Mesendoderm (in vitro differentiated cells): ENCODE measurements at regions not wholly inside any gene's neighbourhood (a gene's known extent, or its start where the extent isn't known, plus 50 kb on each side); places are given as distances from the start of the nearest gene placed in this dataset.

Source experiments
- DNase-seq: peaks from one replicate; pipeline ENCODE4 v3.0.0; 2013
- H2AK5ac ChIP-seq: 2 replicates; pipeline ENCODE4 v1.6.1; 2013; ENCODE audit warnings: low read length, inconsistent platforms
- H2BK120ac ChIP-seq: 2 replicates; pipeline ENCODE4 v1.6.1; 2013; ENCODE audit warnings: low read depth, mild to moderate bottlenecking, low read length, moderate library complexity, mixed read lengths
- H2BK15ac ChIP-seq: replicated peaks from 2 replicates; pipeline ENCODE4 v1.6.1; 2013; ENCODE audit warnings: low read depth, mild to moderate bottlenecking, moderate library complexity
- H2BK5ac ChIP-seq: 2 replicates; pipeline ENCODE4 v1.6.1; 2013; ENCODE audit warnings: low read length, inconsistent platforms
- H3K18ac ChIP-seq: 2 replicates; pipeline ENCODE4 v1.6.1; 2013; ENCODE audit warnings: mild to moderate bottlenecking, low read length, mixed read lengths
- H3K23ac ChIP-seq: one replicate; pipeline ENCODE4 v1.6.1; 2013; ENCODE audit warnings: low read length
- H3K27ac ChIP-seq: 2 replicates; pipeline ENCODE4 v1.5.1; 2013; ENCODE audit warnings: low read depth, mild to moderate bottlenecking, inconsistent platforms, low read length, moderate library complexity
- H3K27me3 ChIP-seq: 2 replicates; pipeline ENCODE4 v1.6.1; 2013; ENCODE audit warnings: low read length, control low read depth, mild to moderate bottlenecking, inconsistent platforms; ENCODE audit not compliant: insufficient read depth, poor library complexity
- H3K36me3 ChIP-seq: 2 replicates; pipeline ENCODE4 v1.6.1; 2013; ENCODE audit warnings: low read length, inconsistent platforms; ENCODE audit not compliant: control insufficient read depth, insufficient read depth
- H3K4ac ChIP-seq: one replicate; pipeline ENCODE4 v1.6.1; 2013; ENCODE audit warnings: low read depth, mild to moderate bottlenecking, low read length, moderate library complexity
- H3K4me1 ChIP-seq: 2 replicates; pipeline ENCODE4 v1.6.1; 2013; ENCODE audit warnings: low read depth, low read length, inconsistent platforms; ENCODE audit not compliant: control insufficient read depth
- H3K4me2 ChIP-seq: 2 replicates; pipeline ENCODE4 v1.6.1; 2013; ENCODE audit warnings: low read length
- H3K4me3 ChIP-seq: 2 replicates; pipeline ENCODE4 v1.5.1; 2013; ENCODE audit warnings: mild to moderate bottlenecking, low read length
- H3K56ac ChIP-seq: one replicate; pipeline ENCODE4 v1.6.1; 2013; ENCODE audit warnings: low read length
- H3K79me1 ChIP-seq: 2 replicates; pipeline ENCODE4 v1.6.1; 2013; ENCODE audit warnings: low read length, inconsistent platforms
- H3K79me2 ChIP-seq: 2 replicates; pipeline ENCODE4 v1.6.1; 2013; ENCODE audit warnings: mild to moderate bottlenecking, low read length; ENCODE audit not compliant: control insufficient read depth, insufficient read depth
- H3K9ac ChIP-seq: 2 replicates; pipeline ENCODE4 v1.6.1; 2013; ENCODE audit warnings: low read length, inconsistent platforms
- H4K5ac ChIP-seq: one replicate; pipeline ENCODE4 v1.6.1; 2013; ENCODE audit warnings: low read length
- H4K8ac ChIP-seq: one replicate; pipeline ENCODE4 v1.6.1; 2013; ENCODE audit warnings: low read depth, mild to moderate bottlenecking, control low read depth, low read length, moderate library complexity
- WGBS: extraction: QIAGEN DNeasy Blood & Tissue Kit; methylation state at CpG from one replicate; pipeline ENCODE4 v1.1.7; 2013; ENCODE audit warnings: low lambda C conversion rate, missing lambda C conversion rate; ENCODE audit not compliant: insufficient coverage; ENCODE audit errors: extremely low coverage; 5-methylcytosine and 5-hydroxymethylcytosine counted together

- no peak for DNase-seq
- H3K4me3 ChIP-seq = no peak overlapping the region
- no peak overlapping the region for H3K4ac ChIP-seq
- no peak overlapping the region for H2BK120ac ChIP-seq
- H3K4me2 ChIP-seq = no peak overlapping the region
- no peak overlapping the region for H3K27ac ChIP-seq
- H3K4me1 ChIP-seq = no peaks in the 10 kb centered on the region
- no peak overlapping the region for H3K9ac ChIP-seq
- no peaks in the 10 kb centered on the region for H3K27me3 ChIP-seq
- no peaks in the 10 kb centered on the region for H3K79me2 ChIP-seq
- no peak overlapping the region for H3K56ac ChIP-seq
- H4K5ac ChIP-seq = no peak overlapping the region
- no peak overlapping the region for H4K8ac ChIP-seq
- no peak overlapping the region for H2BK15ac ChIP-seq
- no peaks in the 10 kb centered on the region for H3K36me3 ChIP-seq
- WGBS = no CpG with 5 or more reads among the region's 3 CpGs
- no peaks in the 10 kb centered on the region for H3K79me1 ChIP-seq
- no peak overlapping the region for H3K23ac ChIP-seq
- H2AK5ac ChIP-seq = no peak overlapping the region
- no peak overlapping the region for H3K18ac ChIP-seq
- H2BK5ac ChIP-seq = no peak overlapping the region
Observed at GRCh38 chr10:44317856-44318255, 67.0 kb downstream of the CXCL12 start.

DNA sequence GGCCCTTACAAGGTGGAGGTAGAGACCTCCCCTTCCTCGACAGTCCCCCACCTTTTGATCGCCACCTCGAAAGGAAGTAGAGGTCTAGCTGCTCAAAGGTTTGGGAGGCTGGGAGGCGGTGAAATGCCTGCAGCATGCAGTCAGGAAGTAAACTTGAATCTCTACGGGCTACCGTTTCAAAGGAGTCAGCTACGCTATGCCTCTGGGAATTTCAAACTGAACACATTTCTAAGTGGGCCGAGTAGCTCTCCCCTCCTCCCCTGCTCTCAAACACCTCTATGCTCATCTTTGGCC is 68.0 kb downstream of the CXCL12 start:
- no peak overlapping the region for H3K27ac ChIP-seq
- no peaks in the 10 kb centered on the region for H3K79me2 ChIP-seq
- H4K5ac ChIP-seq = no peak overlapping the region
- no peak overlapping the region for H2BK15ac ChIP-seq
- H3K36me3 ChIP-seq = no peaks in the 10 kb centered on the region
- no peak overlapping the region for H3K56ac ChIP-seq
- H2BK120ac ChIP-seq = no peak overlapping the region
- no peaks in the 10 kb centered on the region for H3K79me1 ChIP-seq
- no peak overlapping the region for H3K18ac ChIP-seq
- no peak overlapping the region for H4K8ac ChIP-seq
- H3K4ac ChIP-seq = no peak overlapping the region
- no peak overlapping the region for H3K4me2 ChIP-seq
- no peak overlapping the region for H2BK5ac ChIP-seq
- DNase-seq = no peak
- H3K9ac ChIP-seq = no peak overlapping the region
- H3K4me1 ChIP-seq = no peaks in the 10 kb centered on the region
- no peak overlapping the region for H3K23ac ChIP-seq
- no peak overlapping the region for H2AK5ac ChIP-seq
- no CpG with 5 or more reads among the region's 8 CpGs for WGBS
- H3K27me3 ChIP-seq = no peaks in the 10 kb centered on the region
- H3K4me3 ChIP-seq = no peak overlapping the region

DNA sequence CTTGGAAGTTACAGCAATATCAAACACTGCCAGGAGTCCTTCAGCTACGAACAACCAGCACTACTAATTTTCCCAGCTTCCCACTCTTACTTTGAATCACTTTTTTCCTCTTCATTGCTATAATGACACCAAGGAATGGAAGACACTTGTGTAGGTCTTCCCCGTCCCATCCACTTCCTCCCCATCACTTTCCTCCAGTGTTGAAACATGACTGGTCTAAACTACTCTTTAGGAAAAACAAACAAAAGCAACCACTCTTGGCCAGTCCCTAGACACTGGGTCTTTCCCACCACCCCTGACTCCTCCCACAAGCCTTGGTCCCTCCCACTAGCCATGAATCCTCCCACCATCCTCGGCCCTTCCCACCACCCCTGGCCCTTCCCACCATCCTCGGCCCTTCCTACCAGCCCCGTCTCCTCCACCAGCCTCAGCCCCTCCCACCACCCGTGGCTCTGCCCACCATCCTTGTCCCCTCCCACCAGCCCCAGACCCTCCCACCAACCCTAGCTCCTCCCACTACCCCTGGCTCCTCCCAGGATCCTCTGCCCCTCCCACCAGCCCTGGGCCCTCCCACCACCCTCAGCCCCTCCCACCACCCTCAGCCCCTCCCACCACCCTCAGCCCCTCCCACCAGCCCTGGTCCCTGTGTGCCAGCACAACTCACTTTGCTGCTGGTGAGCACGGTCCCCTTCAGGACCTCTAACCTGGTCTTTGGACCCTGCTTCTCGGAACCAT is 68.5 kb downstream of the CXCL12 start:
- Histone ChIP-seq H2BK5ac (no peak overlapping the region), H3K36me3 (no peaks in the 10 kb centered on the region), H3K4me2 (no peak overlapping the region), H3K4me3 (no peak overlapping the region), H4K5ac (no peak overlapping the region), H3K27ac (no peak overlapping the region), H3K4me1 (no peaks in the 10 kb centered on the region), H3K23ac (no peak overlapping the region), H3K18ac (no peak overlapping the region), H3K79me2 (no peaks in the 10 kb centered on the region), H3K56ac (no peak overlapping the region), H3K9ac (no peak overlapping the region), H3K27me3 (no peaks in the 10 kb centered on the region), H2AK5ac (no peak overlapping the region), H3K4ac (no peak overlapping the region), H2BK15ac (no peak overlapping the region), H3K79me1 (no peaks in the 10 kb centered on the region), H2BK120ac (no peak overlapping the region), H4K8ac (no peak overlapping the region)
- DNase-seq = peak; percentile 77
- WGBS = no CpG with 5 or more reads among the region's 8 CpGs

GRCh38 chr10:44314802-44315460 is 70.0 kb downstream of the CXCL12 start:
- Histone ChIP-seq H3K4me3 (no peak overlapping the region), H3K79me1 (no peaks in the 10 kb centered on the region), H3K4me2 (no peak overlapping the region), H3K23ac (no peak overlapping the region), H3K79me2 (no peaks in the 10 kb centered on the region), H2AK5ac (no peak overlapping the region), H3K4ac (no peak overlapping the region), H2BK15ac (no peak overlapping the region), H3K56ac (no peak overlapping the region), H2BK120ac (no peak overlapping the region), H2BK5ac (no peak overlapping the region), H3K18ac (no peak overlapping the region), H3K36me3 (no peaks in the 10 kb centered on the region), H3K9ac (no peak overlapping the region), H4K5ac (no peak overlapping the region), H4K8ac (no peak overlapping the region), H3K27me3 (no peaks in the 10 kb centered on the region), H3K4me1 (no peaks in the 10 kb centered on the region), H3K27ac (no peak overlapping the region)
- no peak for DNase-seq
- no CpG with 5 or more reads among the region's 6 CpGs for WGBS

DNA sequence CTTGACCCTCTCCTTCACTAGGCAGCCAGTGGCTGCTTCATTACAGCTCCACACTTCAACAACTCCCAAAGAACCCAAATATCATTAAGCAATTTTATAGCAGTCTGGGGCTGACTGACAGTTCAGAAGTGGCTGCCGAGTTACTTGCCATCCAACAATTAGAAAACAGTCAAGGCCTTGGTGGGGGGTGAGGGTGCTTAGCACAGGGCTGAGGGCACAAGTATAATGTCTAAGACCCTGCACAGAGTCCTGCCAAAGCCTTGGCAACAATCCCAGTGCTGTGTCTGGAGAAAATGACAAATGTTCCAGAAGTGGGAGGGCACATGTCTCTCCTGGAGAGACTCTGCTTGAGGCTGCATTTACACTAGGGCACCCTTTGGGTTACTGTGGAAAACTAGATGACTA is 71.1 kb downstream of the CXCL12 start:
- no CpG with 5 or more reads among the region's 1 CpG for WGBS

DNA sequence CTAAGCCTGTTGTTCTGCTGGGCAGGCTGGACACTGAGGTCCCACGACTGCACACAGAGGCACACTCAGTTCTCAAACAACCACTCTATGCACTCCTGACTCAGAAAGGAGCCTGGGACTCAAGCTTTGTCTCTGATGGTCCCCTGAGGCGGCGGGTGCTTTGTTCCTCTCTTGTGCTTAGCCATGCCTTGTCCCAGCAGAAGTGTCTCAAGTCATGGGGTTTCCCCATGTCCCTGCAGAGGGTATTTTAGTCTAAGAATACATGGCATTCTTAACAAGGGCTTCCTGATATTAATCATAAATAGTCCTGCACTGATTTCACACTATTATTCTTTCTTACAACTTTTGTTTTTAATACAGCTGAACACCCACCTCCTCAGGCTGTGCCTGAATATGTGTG is 72.5 kb downstream of the CXCL12 start:
- Histone ChIP-seq H3K4me2 (no peak overlapping the region), H2AK5ac (no peak overlapping the region), H3K27me3 (no peaks in the 10 kb centered on the region), H4K5ac (no peak overlapping the region), H3K79me1 (no peaks in the 10 kb centered on the region), H2BK15ac (no peak overlapping the region), H2BK5ac (no peak overlapping the region), H4K8ac (no peak overlapping the region), H3K9ac (no peak overlapping the region), H3K36me3 (no peaks in the 10 kb centered on the region), H3K4ac (no peak overlapping the region), H3K56ac (no peak overlapping the region), H3K4me1 (no peaks in the 10 kb centered on the region), H3K27ac (no peak overlapping the region), H3K4me3 (no peak overlapping the region), H2BK120ac (no peak overlapping the region), H3K18ac (no peak overlapping the region), H3K23ac (no peak overlapping the region), H3K79me2 (no peaks in the 10 kb centered on the region)
- no CpG with 5 or more reads among the region's 3 CpGs for WGBS
- no peak for DNase-seq

More for the DNA sequence above, 71.1 kb downstream of the CXCL12 start:
- Histone ChIP-seq H3K27ac (no peak overlapping the region), H3K79me2 (no peaks in the 10 kb centered on the region), H3K9ac (no peak overlapping the region), H3K4ac (no peak overlapping the region), H2BK5ac (no peak overlapping the region), H3K27me3 (no peaks in the 10 kb centered on the region), H4K8ac (no peak overlapping the region), H3K4me1 (no peaks in the 10 kb centered on the region), H2AK5ac (no peak overlapping the region), H2BK15ac (no peak overlapping the region), H3K56ac (no peak overlapping the region), H4K5ac (no peak overlapping the region), H3K36me3 (no peaks in the 10 kb centered on the region), H3K4me3 (no peak overlapping the region), H3K79me1 (no peaks in the 10 kb centered on the region), H3K18ac (no peak overlapping the region), H3K23ac (no peak overlapping the region), H3K4me2 (no peak overlapping the region), H2BK120ac (no peak overlapping the region)
- DNase-seq = no peak
